Umbilical cord (tissue), 1 donor: ENCODE measurements at regions not wholly inside any gene's neighbourhood (a gene's known extent, or its start where the extent isn't known, plus 50 kb on each side); places are given as distances from the start of the nearest gene placed in this dataset.

Experiments
- DNase-seq: peaks from one replicate; pipeline ENCODE4 v3.0.0-alpha.2; 2015; ENCODE audit warnings: low spot score

DNA sequence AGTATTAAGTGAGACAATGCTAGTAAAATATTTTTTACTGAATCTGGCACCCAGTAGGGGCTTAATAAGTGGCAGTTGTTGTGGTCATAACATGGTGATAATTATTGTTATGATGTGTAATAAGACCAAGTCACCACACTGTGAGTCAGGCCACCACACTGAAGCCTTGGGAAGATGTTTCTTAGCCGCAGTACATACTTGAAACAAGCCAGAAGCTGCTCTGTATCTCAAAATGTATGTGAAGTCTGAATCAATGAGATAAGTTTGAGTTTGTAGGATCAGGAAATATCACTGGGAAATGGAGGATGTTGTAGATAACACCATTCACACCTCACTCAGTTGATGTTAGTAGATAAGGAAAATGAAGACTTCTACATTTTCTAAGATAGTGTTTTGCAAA lies 51.3 kb upstream of the PTPN3 start:
- DNase-seq = no peak

DNA sequence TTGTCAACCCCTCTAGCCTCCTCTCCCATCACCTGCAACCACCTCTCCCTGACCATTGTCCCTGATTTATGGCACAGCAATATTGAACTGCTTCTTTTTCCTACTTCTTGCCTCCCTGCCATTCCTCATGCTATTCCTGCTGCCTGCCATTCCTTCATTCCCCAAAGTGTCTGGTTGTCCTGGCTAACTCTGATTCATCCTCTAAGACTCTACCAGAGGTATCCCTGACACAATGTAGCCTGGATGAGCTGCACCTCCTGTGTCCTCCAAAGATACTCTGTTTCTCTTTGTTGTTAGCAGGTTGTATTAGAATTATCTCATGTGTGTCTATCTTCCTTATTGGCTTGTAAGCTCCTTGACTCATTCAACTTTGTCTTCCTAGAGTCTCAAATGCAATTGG lies 53.5 kb upstream of the PTPN3 start:
- DNase-seq = no peak

DNA sequence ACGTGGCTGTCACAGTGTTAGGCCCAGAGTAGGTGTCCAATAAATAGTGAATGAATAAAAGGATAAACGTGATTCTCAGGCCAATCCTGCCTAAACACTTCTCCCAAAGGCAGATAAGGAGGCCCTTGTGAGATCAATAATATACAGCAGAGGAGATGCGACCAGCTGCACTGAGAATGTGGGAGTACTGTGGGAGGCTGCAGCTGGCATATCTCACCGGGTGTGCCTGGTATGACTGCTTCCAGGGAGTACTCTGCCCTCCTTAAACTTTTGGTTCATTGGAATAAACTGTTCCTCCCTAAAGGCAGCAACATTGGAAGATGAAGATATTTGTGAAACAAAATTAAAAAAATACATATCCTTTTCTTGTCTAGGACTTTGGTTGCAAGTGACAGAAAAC lies 57.1 kb upstream of the PTPN3 start:
- DNase-seq = no peak

DNA sequence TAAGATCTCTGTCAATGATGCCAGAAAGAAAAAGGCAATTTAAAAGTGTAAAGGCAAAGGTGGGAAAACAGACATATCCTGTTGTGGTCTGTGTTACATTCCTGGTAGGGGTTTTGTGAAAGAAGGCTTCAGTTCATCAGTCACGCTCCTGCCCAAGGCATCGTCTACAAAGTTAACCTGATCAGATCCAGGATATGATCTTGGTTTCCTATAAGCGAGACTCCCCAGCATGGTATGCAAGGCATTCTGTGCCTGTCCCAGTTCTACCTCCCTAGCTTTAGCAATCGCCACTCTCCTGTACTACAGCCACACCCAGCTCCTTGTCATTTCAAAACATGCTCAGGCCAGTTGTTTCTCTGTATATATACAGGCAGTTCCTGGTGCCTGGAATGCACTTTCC lies 58.0 kb upstream of the PTPN3 start:
- peak; percentile 71 for DNase-seq

DNA sequence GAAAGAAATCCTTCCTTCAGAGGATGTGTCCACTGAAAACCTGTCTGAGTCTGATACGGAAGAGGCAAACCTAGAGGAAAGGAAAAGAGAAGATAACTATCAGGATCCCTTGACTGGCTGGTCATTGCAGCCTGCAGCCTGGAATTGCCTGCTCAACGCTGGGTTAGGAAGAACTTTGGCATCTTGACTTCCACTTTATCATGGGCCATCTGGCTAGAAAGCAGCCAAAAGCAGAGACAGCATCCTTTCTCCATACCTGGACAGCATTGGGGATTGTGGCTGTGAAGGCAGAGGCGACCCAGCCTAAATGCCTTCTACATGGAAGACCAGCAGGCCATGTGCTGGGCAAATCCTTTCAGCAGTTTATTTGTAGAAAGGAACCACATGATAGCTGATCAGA lies 58.7 kb upstream of the PTPN3 start:
- DNase-seq = no peak

DNA sequence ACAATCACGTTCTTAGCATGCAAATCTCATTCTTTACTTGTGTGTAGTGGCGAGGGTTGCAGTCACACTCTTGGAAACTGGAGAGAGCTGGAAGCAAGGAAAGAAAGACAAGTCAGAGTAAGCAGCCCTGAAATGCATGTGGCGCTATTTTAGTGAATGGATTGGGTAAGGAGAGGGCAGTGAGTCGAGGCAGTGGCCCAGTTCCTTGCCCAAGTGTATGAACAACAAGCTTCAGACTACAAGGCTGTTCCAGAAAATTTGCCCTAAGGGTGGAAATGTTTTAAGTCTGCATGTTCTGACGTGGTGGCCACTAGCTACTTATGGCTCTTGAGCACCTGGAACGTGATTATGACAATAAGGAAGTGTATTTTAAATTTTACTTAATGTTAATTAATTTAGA lies 59.4 kb upstream of the PTPN3 start:
- no peak for DNase-seq

DNA sequence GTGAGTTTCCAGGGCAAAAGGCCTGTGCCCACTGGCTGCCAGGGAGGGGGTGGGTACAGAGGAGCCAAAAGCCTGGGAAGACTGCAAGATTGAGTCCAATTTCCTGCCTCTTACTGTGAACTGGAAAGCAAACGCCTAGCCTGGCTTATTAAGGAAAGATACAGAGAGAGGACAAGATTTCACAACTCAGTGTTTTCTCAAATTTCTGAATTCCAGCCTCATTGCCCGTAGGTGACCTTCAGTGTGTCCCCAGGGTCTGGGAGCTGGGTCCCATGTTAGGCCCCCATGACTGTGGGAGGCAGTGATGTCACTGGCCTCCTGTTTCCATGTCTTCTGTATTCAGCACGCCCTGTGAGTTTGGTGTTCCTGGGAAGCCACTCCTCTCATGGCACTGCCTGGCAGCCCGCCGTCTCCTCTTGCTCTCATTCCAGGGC lies 60.6 kb upstream of the PTPN3 start:
- DNase-seq = no peak

DNA sequence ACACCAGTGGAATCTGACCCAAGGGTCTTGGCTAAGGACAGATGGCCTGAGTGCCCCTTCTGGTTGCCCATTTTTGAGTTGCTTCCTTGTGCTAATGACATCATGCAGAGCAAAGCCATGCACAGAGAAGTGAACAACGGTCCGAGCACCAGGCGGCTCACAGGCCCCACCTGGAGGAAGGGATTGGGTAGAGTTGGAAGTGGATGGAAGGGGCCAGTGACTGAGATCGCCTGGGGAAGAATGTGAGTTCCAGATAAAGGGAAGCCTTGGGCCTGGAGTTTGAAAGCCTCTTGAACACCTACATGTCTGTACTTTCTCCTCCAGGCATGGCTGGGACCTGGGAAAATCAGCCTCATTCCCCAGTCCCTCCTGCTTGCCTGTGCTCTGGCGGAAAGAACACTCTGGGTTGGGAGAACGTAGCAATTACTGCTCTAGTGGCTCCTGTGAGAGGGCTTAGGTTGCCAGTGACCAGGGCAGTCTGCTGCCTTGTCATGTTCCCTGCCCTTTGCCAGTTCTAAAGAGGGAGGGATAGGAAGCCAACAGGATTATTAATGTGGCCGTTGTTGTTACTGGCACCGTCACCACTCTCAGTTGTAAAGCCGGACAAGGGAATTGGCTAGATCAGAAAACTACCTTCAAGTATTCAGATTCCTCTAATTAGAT lies 62.5 kb upstream of the PTPN3 start:
- no peak for DNase-seq

DNA sequence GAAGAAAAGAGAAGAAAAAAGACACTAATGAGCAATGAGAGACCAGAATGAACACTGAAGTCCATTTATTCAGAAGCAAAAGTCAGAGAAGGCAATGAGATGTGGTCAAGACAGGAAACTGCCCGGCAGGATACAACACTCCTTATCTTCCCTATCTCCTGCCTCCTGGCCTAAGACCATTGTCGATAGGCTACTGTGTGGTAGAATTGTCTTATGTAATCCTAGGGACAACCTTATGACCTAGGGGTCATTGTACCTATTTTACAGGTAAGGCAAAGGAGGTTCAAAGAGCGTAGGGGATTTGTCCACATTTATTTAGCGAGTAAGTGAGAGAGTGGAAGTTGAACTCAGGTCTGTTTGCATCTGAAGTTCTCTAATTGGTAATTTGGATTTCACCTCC lies 63.0 kb upstream of the PTPN3 start:
- no peak for DNase-seq

DNA sequence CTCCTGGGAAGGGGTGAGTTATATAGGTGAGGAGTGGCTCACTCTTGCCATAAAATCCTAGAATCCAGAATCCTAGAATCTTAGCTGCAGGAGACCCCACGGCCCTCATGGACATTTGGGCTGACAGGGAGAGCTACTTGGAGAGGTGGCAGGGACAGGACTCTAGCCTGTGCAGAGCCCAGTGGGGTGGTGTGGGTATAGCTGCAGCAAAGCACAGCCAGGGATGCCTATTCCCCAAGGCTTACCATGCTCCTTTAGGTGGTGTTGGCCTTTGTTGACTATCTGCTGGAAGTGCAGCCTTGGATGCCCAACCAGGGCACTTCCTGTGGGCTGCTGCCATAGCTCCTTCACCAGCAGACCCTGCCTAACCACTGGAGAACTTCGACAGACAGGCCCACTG lies 70.0 kb upstream of the PTPN3 start:
- no peak for DNase-seq

DNA sequence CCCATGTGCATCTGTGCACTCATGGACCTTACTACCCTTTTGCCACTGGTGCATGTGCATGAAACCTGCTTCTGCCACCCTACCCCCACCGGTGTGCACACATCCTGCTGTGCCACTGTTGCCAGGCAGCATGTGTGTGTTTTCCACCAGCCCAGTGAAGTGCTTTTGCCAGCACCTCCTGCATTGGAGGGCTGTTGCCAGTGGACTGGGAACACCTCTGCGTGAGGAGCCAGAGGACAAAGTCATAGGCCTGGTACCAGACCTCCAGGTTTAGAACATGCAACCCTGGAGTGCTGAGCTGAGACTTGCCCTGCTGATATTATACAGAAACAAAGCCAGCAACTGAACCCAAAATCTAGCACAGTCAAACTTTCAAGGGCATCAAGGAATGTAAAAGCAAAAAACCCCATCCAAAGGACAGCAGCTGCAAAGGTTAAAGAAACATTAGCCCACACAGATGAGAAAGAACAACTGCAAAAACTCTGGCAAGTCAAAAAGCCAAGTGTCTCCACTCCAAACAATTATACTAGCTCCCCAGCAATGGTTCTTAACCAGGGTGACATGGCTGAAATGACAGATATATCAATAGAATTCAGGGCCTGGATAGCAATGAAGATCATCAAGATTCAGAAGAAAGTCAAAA lies 70.6 kb upstream of the PTPN3 start:
- no peak for DNase-seq

DNA sequence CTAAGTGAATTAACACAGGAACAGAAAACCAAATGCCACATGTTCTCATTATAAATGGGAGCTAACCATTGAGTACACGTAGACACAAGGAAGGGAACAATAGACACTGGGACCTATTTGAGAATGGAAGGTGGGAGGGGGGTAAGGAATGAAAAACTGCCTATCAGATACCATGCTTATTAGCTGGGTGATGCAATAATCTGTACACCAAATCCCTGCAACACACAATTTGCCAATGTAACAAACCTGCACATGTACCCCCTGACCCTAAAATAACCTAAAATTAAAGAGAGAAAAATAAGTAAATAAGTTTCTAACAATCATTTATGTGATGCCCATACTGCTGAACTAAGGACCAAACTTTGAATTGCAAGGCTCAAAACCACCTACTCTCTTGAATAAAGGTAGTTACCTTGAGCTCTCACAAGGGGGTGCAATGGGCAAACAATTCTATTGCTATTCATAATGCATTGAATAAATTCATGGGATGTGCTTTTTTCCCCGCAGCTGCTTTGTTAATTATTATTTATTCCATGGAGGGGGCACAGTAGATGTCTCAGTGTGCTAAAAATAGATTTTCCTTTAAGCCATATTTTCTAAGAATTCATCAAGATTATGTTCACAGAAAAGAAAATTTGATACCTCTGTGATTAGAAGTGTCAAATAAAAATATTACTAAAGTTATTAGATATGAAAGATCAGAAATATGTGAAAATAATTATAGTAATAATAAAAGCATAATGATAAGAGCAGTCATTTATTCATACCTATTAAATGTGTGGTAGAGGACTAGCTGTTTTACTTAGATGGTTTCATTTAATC lies 76.2 kb upstream of the PTPN3 start:
- peak; percentile 75 for DNase-seq

DNA sequence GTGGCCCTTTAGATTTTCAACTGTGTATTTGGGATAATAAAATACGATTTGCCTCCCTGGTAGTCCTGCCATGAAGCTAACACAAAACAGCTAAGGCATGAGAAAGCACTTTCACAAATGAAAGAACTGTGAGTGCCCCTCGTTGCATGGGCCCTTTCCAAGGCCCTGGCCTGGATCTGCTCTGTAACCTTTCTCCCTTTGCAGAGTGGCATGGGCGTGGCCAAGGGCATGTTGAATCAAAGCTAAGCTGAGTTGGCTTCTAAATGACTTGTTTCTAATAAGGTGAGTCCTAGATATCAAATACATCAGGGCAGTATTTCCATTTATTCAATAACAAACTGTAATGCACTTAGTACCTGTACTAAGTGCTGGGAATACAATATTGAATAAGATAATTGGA lies 78.7 kb upstream of the PTPN3 start:
- DNase-seq = no peak

DNA sequence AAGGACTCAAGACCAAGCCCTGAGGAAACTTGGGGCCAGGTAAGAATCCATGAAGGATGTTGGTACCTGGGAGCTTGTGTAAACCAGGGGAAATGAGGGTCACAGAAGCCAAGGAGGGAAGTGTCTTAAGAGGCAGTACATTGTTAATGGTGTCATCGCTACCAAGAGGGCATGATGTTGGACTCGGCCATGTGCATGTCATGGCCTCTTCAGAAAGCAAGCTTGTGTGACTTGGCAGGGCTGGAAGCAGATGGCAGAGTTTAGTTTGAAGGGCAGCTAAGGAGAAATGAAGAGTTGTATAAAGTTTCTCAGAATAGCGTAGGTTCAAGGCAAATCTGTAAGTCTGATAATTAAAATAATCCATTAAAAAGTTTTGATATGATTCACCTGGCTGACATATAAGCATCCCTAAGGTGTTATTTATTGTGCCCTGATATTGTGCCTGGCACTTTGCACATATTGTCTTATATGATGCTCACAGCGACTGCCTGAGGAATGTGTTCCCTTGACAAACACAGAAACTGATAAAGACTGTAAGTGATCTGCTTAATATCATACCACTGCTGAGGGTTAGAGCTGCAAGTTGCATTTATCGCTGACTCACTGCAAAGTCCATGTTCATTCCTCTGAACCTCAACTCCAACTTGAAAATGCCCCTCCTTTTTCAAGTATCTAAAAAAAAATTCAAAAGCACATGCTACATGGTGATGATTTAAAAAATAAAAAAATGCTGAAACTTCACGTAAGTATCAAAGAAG lies 81.3 kb upstream of the PTPN3 start:
- peak; percentile 93 for DNase-seq

DNA sequence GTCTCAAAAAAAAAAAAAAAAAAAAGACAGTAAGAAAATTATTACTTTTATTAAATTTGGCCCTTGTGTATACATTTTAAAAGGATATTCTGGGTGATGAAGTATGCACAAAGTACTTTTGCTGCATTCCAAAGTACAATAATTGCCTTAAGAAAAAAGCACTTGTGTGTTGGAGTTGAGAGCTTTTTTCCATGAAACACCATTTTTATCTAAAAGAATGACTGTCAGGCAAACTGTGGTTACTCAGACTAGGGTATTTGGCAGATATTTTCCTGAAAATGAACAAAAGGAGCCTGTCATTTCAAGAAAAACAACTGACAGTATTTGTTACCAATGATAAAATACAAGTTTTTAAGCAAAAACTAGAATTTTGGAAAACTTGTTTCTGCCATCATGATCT lies 84.3 kb upstream of the PTPN3 start:
- no peak for DNase-seq

DNA sequence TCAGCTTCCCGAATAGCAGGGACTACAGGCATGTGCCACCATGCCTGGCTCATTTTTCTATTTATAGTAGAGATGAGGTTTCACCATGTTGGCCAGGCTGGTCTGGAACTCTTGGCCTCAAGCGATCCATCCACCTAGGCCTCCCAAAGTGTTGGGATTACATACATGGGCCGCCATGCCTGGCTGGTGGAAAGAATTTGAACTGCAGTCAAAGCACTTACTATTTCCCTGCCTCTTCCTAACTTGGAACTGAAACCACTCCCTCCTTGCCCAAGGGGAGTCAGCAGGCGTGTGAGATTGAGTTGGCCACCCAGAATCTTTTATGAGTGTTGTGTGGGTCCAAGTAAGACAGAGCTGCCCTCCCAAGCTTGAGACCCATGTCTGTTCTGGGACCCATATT lies 86.1 kb upstream of the PTPN3 start:
- DNase-seq = no peak

DNA sequence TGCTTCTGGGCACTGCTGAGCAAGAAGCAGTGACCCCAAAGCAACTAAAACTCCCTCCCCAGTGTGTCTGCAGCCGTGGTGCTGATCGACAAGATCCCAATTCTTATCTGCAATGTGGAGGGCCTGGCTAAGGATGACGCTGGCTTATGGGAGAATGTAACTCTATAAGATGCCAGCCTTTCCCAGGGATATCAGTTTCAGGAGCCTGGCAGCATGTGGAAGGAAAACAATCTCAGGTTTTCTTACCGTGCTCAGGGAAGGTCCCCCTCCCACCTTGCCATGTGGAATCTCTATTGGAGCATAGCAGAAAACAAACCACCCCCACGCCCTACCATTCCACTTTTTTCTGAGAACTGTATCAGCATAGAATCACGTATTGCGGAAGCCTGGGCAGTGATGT lies 87.7 kb upstream of the PTPN3 start:
- DNase-seq = no peak

DNA sequence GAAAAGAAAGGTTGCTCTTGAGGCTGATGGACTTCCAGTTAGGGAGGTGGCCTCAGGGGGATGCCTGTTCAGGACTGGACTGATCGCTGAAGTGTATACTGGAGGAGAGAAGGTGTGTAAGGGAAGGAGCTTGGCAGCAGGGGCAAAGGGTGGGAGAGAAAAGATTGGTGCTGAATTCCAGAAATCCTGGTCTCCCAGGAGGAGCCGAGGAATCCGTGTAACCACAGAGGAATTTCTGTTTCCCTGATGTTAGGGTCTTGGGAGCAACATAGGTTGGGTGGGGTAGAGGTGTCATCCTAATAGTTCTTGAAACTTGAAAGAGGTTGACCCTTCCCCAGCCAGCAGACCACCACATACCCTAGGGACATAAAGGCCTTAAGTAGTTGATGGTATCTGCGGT lies 88.9 kb upstream of the PTPN3 start:
- DNase-seq = no peak

DNA sequence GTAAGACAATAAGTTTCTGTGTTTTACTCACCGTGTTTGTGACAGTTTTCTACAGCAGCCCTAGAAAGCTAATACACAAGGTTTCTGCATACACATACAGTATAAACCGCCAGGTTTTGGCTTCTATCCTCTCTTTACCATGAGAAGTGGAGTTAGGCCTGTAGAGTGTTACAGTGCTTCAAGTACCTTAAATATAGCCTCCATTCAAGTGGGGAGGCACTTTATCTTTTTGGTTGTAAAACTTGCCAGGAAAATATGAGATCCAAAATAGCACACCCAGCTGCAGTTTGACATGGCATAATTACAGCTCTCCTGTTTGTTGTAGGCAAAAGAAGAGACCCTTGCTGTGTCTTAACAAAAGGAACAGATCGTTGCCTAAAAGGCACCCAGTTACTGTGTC lies 90.3 kb upstream of the PTPN3 start:
- no peak for DNase-seq

DNA sequence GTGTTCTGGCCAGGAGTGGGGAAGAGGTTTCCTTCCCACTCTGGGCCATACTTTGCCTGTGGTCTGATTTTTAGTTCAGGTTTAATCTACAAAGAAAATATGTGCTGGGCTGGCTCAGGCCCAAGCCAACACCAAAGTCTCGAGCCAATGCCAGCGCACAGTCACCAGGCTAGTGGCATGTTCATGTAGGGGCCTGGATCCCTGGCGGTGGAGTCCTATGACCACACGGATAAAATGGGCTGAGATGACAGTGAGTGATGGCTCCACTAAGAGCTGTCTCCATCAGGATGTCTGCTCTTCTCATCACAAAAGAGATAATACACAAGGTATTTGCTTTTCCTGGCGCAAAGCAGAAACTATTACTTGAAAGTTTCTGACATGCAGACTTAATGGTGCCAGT lies 92.9 kb upstream of the PTPN3 start:
- no peak for DNase-seq

DNA sequence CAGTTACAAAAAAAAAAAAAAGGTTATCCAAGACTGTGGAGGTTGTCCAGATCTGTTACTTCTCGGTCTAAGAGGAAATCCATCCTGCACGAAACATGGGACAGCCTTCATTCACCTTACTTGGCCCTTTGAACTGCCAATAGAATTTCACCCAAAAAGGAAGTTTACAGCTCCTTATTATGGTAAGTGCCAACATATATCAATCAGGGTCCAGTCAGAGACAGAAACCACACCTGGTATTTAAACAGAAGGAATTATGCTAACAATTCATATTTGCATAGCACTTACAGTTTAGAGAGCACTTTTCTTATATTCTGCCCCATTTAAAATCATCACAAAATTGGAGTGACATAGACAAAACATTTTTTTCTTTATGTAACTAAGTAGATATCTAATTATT lies 93.6 kb upstream of the PTPN3 start:
- no peak for DNase-seq

DNA sequence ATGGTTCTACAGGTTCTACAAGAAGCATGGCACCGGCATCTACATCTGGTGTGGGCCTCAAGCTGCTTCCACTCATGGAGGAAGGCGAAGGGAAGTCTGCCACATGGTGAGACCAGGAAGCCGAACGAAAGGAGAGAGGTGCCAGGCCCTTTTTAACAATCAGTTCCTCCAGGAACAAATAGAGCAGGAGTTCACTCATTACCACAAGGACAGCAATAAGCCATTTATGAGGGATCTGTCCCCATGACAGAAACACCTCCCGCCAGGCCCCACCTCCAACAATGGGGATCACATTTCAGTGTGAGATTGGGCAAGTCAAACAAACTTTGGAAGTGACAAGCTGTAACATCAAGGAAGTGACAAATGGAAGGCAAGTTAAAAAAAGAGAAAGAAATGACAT lies 95.5 kb upstream of the PTPN3 start:
- DNase-seq = no peak
